ENCODE measurements at regions not wholly inside any gene's neighbourhood (a gene's known extent, or its start where the extent isn't known, plus 50 kb on each side); places are given as distances from the start of the nearest gene placed in this dataset.
"Not testable (repeated sequence)": the region's sequence is repeated elsewhere in the genome, so short reads cannot be mapped to it uniquely, and the experiment has no call there.

DNA sequence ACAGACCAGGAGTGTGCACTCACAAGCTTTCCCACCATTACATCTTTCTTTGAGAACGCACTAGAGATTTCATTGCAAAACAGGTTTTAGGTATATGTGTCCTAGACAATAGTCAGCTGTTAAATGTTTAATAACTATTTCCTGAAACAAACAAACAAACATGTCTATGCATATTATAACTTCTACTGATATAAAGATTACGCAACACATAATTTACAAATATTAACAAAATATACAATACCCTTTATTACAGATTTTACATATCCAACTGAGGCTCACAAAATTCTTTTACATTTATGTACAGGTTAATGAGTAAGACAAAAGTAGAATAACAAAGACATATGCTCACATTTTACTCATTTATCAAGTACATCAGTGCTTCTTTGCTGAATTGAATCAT is 1554.0 kb upstream of the PCDH10 start:
- WGBS (ENCODE audit: low lambda C conversion rate, missing lambda C conversion rate): 99% methylated on average over 2 of the region's 2 CpGs
- H3K79me2 ChIP-seq: no peaks in the 10 kb centered on the region
- TF ChIP-seq, protein P1, sequence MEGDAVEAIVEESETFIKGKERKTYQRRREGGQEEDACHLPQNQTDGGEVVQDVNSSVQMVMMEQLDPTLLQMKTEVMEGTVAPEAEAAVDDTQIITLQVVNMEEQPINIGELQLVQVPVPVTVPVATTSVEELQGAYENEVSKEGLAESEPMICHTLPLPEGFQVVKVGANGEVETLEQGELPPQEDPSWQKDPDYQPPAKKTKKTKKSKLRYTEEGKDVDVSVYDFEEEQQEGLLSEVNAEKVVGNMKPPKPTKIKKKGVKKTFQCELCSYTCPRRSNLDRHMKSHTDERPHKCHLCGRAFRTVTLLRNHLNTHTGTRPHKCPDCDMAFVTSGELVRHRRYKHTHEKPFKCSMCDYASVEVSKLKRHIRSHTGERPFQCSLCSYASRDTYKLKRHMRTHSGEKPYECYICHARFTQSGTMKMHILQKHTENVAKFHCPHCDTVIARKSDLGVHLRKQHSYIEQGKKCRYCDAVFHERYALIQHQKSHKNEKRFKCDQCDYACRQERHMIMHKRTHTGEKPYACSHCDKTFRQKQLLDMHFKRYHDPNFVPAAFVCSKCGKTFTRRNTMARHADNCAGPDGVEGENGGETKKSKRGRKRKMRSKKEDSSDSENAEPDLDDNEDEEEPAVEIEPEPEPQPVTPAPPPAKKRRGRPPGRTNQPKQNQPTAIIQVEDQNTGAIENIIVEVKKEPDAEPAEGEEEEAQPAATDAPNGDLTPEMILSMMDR (IDR thresholded peaks at IDR 0.05; ENCODE audit: poor library complexity): no peak
- TF ChIP-seq EZH2 (IDR thresholded peaks at IDR 0.05; ENCODE audit: borderline replicate concordance) (no peak), EZH2phosphoT487 (IDR thresholded peaks at IDR 0.05; ENCODE audit: low read depth, severe bottlenecking, unreplicated experiment) (no peak)
- H3K4me3 ChIP-seq: no peak overlapping the region
- H3K4me2 ChIP-seq: no peak overlapping the region
- no peaks in the 10 kb centered on the region for H3K4me1 ChIP-seq (ENCODE audit: insufficient read depth)
- no peaks in the 10 kb centered on the region for H3K9me3 ChIP-seq (ENCODE audit: low read depth)
- H4K20me1 ChIP-seq (ENCODE audit: insufficient read depth, poor library complexity, severe bottlenecking): no peaks in the 10 kb centered on the region
- no peak overlapping the region for H3K27ac ChIP-seq
- DNase-seq (ENCODE audit: low spot score): no peak
- no peaks in the 10 kb centered on the region for H3K9me2 ChIP-seq (replicated peaks; ENCODE audit: insufficient read depth)
- H2AFZ ChIP-seq: no peak overlapping the region
- H3K36me3 ChIP-seq (replicated peaks; ENCODE audit: insufficient read depth, low read depth): no peaks in the 10 kb centered on the region
- H3K27me3 ChIP-seq: no peaks in the 10 kb centered on the region

DNA sequence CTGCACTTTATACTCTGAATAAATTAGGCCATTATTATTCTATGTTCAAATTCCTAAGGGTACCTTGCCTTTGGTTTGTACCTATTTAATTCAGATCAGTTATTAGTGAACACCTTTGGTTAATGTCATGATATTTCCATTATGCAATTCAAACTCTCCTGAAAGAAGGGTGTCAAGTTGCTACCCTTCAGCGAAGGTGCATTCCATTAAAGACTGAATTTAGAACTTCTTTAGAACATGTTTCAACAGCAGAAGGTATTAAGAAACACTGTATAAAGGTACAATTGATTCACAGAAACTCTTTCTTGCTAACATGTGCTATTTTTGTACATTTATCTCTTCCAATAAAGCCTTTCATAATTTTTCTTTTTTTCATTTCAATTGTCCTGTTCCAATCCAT is 1545.4 kb upstream of the PCDH10 start:
- no peak overlapping the region for H3K4me2 ChIP-seq
- H3K27ac ChIP-seq: no peak overlapping the region
- WGBS (ENCODE audit: low lambda C conversion rate, missing lambda C conversion rate): 33% methylated on average over 1 of the region's 1 CpG
- no peaks in the 10 kb centered on the region for H3K27me3 ChIP-seq
- H2AFZ ChIP-seq: no peak overlapping the region
- H3K79me2 ChIP-seq: no peaks in the 10 kb centered on the region
- no peak for DNase-seq (ENCODE audit: low spot score)
- no peaks in the 10 kb centered on the region for H3K9me3 ChIP-seq (ENCODE audit: low read depth)
- H3K4me3 ChIP-seq: no peak overlapping the region
- TF ChIP-seq EZH2 (IDR thresholded peaks at IDR 0.05; ENCODE audit: borderline replicate concordance): no peak
- TF ChIP-seq, protein P1 (IDR thresholded peaks at IDR 0.05; ENCODE audit: poor library complexity): no peak
- no peak for TF ChIP-seq EZH2phosphoT487 (IDR thresholded peaks at IDR 0.05; ENCODE audit: low read depth, severe bottlenecking, unreplicated experiment)
- no peaks in the 10 kb centered on the region for H3K4me1 ChIP-seq (ENCODE audit: insufficient read depth)
- H3K9me2 ChIP-seq (replicated peaks; ENCODE audit: insufficient read depth): no peaks in the 10 kb centered on the region
- no peaks in the 10 kb centered on the region for H4K20me1 ChIP-seq (ENCODE audit: insufficient read depth, poor library complexity, severe bottlenecking)
- H3K36me3 ChIP-seq (replicated peaks; ENCODE audit: insufficient read depth, low read depth): no peaks in the 10 kb centered on the region

DNA sequence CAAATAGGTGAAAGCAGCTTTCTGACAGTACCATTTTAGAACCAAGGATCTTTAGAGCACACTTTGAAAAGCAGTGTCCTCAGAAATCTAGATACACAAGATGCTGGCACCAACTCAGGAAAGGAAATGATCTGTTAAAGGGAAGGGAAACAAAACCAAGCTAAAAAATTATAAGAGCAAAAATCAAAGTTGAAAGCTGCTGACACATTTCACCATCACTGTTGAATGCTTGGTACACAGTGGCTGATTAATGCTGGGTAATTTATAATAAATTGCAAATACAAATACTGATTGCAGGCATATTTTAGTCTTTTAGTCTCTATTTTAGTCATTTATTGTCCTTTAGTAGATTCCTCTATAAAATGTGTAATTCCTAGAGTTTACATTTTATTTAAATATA is 1540.1 kb upstream of the PCDH10 start:
- no peak overlapping the region for H3K4me3 ChIP-seq
- TF ChIP-seq EZH2phosphoT487 (IDR thresholded peaks at IDR 0.05; ENCODE audit: low read depth, severe bottlenecking, unreplicated experiment) (no peak), EZH2 (IDR thresholded peaks at IDR 0.05; ENCODE audit: borderline replicate concordance) (no peak)
- TF ChIP-seq, protein P1 (IDR thresholded peaks at IDR 0.05; ENCODE audit: poor library complexity): no peak
- H3K9me2 ChIP-seq (replicated peaks; ENCODE audit: insufficient read depth): no peaks in the 10 kb centered on the region
- no peaks in the 10 kb centered on the region for H3K36me3 ChIP-seq (replicated peaks; ENCODE audit: insufficient read depth, low read depth)
- H3K27ac ChIP-seq: no peak overlapping the region
- H4K20me1 ChIP-seq (ENCODE audit: insufficient read depth, poor library complexity, severe bottlenecking): no peaks in the 10 kb centered on the region
- no peak overlapping the region for H2AFZ ChIP-seq
- H3K79me2 ChIP-seq: no peaks in the 10 kb centered on the region
- no peaks in the 10 kb centered on the region for H3K27me3 ChIP-seq
- H3K4me2 ChIP-seq: no peak overlapping the region
- H3K4me1 ChIP-seq (ENCODE audit: insufficient read depth): no peaks in the 10 kb centered on the region
- DNase-seq (ENCODE audit: low spot score): no peak
- H3K9me3 ChIP-seq (ENCODE audit: low read depth): no peaks in the 10 kb centered on the region

DNA sequence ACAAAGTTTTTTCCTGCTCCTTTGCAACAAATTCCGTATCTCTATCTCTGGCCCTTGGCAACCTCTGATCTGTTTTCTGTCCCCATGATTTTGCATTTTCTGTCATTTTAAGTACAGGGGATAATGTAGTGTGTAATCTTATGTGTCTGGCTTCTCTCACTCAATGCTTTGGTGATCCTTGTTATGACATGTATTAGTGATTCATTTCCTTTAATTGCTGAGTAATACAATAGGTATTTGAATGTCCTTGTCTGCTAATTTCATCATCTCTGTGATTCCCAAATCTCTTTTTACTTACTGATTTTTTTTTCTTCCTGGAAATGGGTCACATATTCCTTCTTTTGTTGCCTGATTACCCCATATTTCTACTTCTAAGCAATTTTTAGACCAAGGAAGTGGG is 1538.6 kb upstream of the PCDH10 start:
- H3K4me2 ChIP-seq; H3K27me3 ChIP-seq; H3K4me3 ChIP-seq; H3K9me2 ChIP-seq (replicated peaks; ENCODE audit: insufficient read depth); H4K20me1 ChIP-seq (ENCODE audit: insufficient read depth, poor library complexity, severe bottlenecking); H3K36me3 ChIP-seq (replicated peaks; ENCODE audit: insufficient read depth, low read depth); H3K9me3 ChIP-seq (ENCODE audit: low read depth); H3K4me1 ChIP-seq (ENCODE audit: insufficient read depth); DNase-seq (ENCODE audit: low spot score); H2AFZ ChIP-seq; H3K79me2 ChIP-seq: not testable (repeated sequence)
- 41% methylated on average over 1 of the region's 1 CpG for WGBS (ENCODE audit: low lambda C conversion rate, missing lambda C conversion rate)
- peak overlapping the region; percentile 59 for H3K27ac ChIP-seq

Data from hepatocyte (in vitro differentiated cells).